Ishikawa (cell line): ENCODE measurements at regions not wholly inside any gene's neighbourhood (a gene's known extent, or its start where the extent isn't known, plus 50 kb on each side); places are given as distances from the start of the nearest gene placed in this dataset.

Experiments used
- CEBPB ChIP-seq: IDR thresholded peaks from 2 replicates; pipeline ENCODE4 v1.6.1; 2012
- CREB1 ChIP-seq: IDR thresholded peaks from 2 replicates; pipeline ENCODE4 v1.6.1; 2012; ENCODE audit warnings: low read depth
- EGR1 ChIP-seq: IDR thresholded peaks from 2 replicates; pipeline ENCODE4 v1.6.1; 2012
- EP300 ChIP-seq: IDR thresholded peaks from 2 replicates; pipeline ENCODE4 v1.6.1; 2012; ENCODE audit warnings: borderline replicate concordance
- FOXM1 ChIP-seq: IDR thresholded peaks from 2 replicates; pipeline ENCODE4 v1.6.1; 2012; ENCODE audit warnings: low read depth, borderline replicate concordance
- NFIC ChIP-seq: IDR thresholded peaks from 2 replicates; pipeline ENCODE4 v1.6.1; 2012
- RAD21 ChIP-seq: IDR thresholded peaks from 2 replicates; pipeline ENCODE4 v1.6.1; 2012; ENCODE audit warnings: low read depth
- TAF1 ChIP-seq: IDR thresholded peaks from 2 replicates; pipeline ENCODE4 v1.6.1; 2012; ENCODE audit warnings: low read depth, mild to moderate bottlenecking
- TCF12 ChIP-seq: IDR thresholded peaks from 2 replicates; pipeline ENCODE4 v1.6.1; 2012; ENCODE audit warnings: low read depth
- TEAD4 ChIP-seq: IDR thresholded peaks from 2 replicates; pipeline ENCODE4 v1.6.1; 2012
- YY1 ChIP-seq: IDR thresholded peaks from 2 replicates; pipeline ENCODE4 v1.6.1; 2012; ENCODE audit warnings: low read depth
- ZBTB7A ChIP-seq: IDR thresholded peaks from 2 replicates; pipeline ENCODE4 v1.6.1; 2012; ENCODE audit warnings: low read depth
- TF ChIP-seq, protein P1 (sequence below): IDR thresholded peaks from 2 replicates; pipeline ENCODE4 v1.6.1; 2012; ENCODE audit warnings: low read depth, mild to moderate bottlenecking
- TF ChIP-seq, protein P2 (sequence below): IDR thresholded peaks from 2 replicates; pipeline ENCODE4 v1.6.1; 2012
- TF ChIP-seq, protein P3 (sequence below): IDR thresholded peaks from 2 replicates; pipeline ENCODE4 v1.6.1; 2012

DNA sequence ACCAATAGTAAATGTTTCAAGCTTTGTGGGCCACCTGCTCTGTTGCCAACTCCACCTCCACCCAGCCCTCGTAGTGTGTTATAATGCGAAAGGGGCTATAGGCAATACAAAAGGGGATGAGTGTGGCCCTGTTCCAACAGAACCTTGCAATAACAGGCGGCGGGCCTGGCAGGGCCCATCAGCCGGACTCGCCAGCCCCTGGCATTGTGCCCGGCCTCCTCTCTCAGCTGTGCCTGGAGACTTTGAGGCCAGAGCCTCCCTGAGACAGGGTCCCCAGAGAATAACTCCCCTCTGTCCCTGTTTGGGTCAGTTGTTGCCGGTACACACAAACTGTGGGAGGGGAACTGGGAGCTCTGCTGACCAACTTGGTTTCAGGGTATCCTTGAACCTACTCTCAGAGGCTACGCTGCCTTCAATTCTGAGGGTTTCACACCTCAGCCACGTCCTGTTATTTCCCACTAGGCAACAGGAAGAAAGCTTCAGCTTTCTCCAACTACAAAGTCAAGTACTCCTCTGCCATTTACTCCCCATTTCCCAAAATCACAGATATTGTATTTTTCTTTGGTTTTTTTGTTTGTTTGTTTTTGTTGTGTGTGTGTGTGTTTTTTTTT, 58.0 kb upstream of the ZNF236 start:
- no peak for TF ChIP-seq ZBTB7A
- TF ChIP-seq, protein P1, sequence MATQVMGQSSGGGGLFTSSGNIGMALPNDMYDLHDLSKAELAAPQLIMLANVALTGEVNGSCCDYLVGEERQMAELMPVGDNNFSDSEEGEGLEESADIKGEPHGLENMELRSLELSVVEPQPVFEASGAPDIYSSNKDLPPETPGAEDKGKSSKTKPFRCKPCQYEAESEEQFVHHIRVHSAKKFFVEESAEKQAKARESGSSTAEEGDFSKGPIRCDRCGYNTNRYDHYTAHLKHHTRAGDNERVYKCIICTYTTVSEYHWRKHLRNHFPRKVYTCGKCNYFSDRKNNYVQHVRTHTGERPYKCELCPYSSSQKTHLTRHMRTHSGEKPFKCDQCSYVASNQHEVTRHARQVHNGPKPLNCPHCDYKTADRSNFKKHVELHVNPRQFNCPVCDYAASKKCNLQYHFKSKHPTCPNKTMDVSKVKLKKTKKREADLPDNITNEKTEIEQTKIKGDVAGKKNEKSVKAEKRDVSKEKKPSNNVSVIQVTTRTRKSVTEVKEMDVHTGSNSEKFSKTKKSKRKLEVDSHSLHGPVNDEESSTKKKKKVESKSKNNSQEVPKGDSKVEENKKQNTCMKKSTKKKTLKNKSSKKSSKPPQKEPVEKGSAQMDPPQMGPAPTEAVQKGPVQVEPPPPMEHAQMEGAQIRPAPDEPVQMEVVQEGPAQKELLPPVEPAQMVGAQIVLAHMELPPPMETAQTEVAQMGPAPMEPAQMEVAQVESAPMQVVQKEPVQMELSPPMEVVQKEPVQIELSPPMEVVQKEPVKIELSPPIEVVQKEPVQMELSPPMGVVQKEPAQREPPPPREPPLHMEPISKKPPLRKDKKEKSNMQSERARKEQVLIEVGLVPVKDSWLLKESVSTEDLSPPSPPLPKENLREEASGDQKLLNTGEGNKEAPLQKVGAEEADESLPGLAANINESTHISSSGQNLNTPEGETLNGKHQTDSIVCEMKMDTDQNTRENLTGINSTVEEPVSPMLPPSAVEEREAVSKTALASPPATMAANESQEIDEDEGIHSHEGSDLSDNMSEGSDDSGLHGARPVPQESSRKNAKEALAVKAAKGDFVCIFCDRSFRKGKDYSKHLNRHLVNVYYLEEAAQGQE: no peak
- no peak for TF ChIP-seq TAF1
- no peak for TF ChIP-seq RAD21
- no peak for TF ChIP-seq CEBPB
- no peak for TF ChIP-seq EP300
- TF ChIP-seq EGR1: no peak
- TF ChIP-seq, protein P2, sequence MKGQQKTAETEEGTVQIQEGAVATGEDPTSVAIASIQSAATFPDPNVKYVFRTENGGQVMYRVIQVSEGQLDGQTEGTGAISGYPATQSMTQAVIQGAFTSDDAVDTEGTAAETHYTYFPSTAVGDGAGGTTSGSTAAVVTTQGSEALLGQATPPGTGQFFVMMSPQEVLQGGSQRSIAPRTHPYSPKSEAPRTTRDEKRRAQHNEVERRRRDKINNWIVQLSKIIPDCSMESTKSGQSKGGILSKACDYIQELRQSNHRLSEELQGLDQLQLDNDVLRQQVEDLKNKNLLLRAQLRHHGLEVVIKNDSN: no peak
- TF ChIP-seq CREB1: no peak
- TF ChIP-seq, protein P3, sequence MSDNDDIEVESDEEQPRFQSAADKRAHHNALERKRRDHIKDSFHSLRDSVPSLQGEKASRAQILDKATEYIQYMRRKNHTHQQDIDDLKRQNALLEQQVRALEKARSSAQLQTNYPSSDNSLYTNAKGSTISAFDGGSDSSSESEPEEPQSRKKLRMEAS: no peak
- TF ChIP-seq TEAD4: no peak

DNA sequence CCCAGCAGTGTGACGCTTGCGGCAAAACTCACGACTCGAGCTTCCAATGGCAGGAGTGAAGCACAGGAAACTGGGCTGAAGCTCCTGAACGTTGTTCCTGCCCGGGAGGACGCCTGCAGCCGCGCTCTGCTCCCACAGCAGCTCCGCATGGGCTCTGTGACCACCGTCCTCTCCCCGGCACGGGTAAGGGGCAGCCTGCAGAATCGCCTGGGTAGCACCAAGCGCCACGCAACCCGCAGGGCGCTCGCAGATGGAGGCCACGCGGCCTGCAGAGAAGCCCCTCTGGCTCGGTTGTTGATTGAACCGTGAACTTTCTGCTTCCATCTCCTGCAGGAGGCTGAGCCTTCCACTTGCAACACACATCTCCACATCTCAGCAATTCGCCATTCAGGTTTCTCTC, 63.3 kb upstream of the ZNF236 start:
- TF ChIP-seq EP300: no peak
- TF ChIP-seq, protein P2: no peak
- no peak for TF ChIP-seq EGR1
- no peak for TF ChIP-seq TCF12
- no peak for TF ChIP-seq CEBPB
- no peak for TF ChIP-seq NFIC
- TF ChIP-seq, protein P3: no peak
- TF ChIP-seq YY1: no peak

DNA sequence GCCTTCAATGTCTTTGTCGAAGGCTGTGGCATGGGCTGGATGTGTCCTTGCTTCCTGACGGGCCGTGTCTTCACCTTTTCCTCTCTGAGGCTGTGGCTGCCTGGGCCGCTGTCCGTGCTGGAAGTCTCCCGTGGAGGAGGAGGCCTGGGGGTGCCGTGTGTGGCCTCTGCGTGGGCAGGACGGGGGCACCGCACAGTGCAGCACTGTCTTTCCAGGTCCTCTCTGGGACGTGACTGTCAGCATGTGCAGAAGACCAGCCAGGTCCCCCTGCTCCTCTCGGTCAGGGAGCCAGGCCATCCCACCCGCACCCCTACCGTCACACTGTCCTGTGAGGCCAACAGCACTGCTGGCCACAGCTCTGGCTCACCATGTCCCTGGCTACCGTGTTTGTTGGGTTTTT, 64.4 kb upstream of the ZNF236 start:
- TF ChIP-seq CREB1: no peak
- TF ChIP-seq TAF1: no peak
- TF ChIP-seq TCF12: no peak
- TF ChIP-seq YY1: no peak
- TF ChIP-seq, protein P2: no peak
- TF ChIP-seq NFIC: no peak
- TF ChIP-seq ZBTB7A: no peak
- TF ChIP-seq TEAD4: no peak

DNA sequence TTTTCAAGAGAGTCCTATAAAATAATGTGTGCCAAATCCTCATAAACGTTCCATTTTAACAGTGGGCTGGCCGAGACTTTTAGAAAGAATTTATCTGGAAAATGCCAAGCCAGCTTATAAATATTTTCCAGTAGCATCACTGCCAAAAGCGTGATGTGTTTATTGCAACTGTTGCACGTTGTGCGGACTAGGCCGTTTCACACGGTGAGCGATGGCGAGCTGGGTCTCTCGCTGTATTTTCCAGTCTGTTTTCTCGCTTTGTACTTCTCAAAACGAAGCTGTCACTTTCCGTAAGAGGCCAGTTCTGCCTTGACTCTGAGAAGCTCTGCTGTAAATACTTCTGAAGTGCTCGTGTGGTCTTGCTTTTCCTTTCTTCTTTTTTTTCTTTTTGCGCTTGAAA, 65.0 kb upstream of the ZNF236 start:
- TF ChIP-seq CREB1 (no peak), ZBTB7A (no peak), RAD21 (no peak), NFIC (no peak), FOXM1 (no peak), TEAD4 (no peak), TCF12 (no peak), YY1 (no peak), EP300 (no peak), TAF1 (no peak)
- TF ChIP-seq, protein P3: no peak
- TF ChIP-seq, protein P2: no peak
- TF ChIP-seq, protein P1: no peak

DNA sequence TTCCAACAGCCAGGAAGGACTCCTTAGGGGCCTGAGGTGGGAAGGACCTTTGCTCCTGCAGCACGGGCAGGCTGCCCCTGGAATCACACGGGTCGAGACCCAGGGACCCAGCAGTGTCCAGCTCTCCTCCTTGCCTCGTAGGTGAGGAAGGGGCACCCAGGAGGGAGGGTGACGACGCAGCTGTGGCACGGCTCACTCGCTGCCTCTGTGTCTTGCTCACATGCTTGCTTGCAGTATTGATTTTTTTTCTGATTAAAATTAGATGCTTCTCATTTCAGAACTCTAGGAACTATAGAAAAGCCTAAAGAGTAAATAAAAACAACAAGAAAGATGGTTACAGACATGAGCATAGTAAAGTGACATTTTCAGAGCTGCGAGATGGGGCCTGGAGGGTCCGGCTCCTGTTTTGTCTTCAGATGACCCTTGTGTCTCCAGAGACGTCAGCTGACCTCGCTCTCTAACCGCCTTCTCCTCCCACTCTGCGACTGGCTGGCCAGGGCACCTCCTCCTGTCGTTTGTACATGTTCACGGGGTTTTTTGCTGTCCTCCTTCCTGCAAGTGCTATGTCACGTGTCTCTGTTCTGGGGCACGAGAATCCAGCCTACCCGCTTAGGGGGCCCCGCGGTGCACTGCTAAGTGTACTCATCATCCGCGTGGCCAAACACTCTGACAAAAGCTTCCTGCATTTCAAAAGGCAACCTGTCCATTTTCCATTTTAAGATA, 65.7 kb upstream of the ZNF236 start:
- TF ChIP-seq CREB1 (no peak), RAD21 (no peak), CEBPB (no peak), EGR1 (no peak), TAF1 (no peak), FOXM1 (no peak), TCF12 (no peak), EP300 (no peak), NFIC (no peak), ZBTB7A (no peak), TEAD4 (no peak), YY1 (no peak)
- TF ChIP-seq, protein P1: no peak
- TF ChIP-seq, protein P3: no peak
- TF ChIP-seq, protein P2: no peak
